K562 (cell line): ENCODE measurements at regions not wholly inside any gene's neighbourhood (a gene's known extent, or its start where the extent isn't known, plus 50 kb on each side); places are given as distances from the start of the nearest gene placed in this dataset.

Experiments used
- CEBPZ ChIP-seq: fragments of 150-350 bp; IDR thresholded peaks from 2 replicates; pipeline ENCODE4 v1.6.1; 2014; ENCODE audit warnings: low read depth, mild to moderate bottlenecking, low read length, borderline replicate concordance
- PBX2 ChIP-seq, 2 experiments: IDR thresholded peaks in 1 of 2; conservative IDR thresholded peaks in 1 of 2; 2 replicates each; pipeline ENCODE4 v1.6.1; 2016; ENCODE audit warnings: low read depth in 2 of 2, mild to moderate bottlenecking in 1 of 2, missing compliant biosample characterization in 1 of 2, missing genetic modification characterization in 1 of 2, moderate library complexity in 1 of 2

GRCh38 chr6:167668019-167668753 lies 158.5 kb upstream of the AFDN start (continued):
- TF ChIP-seq CEBPZ (no peak), PBX2 (CRISPR knock-in tag; IDR thresholded peaks at IDR 0.05; ENCODE audit: low read depth) (no peak), PBX2 (tag; conservative IDR thresholded peaks at IDR 0.05; ENCODE audit: low read depth) (no peak)
